ENCODE measurements at regions not wholly inside any gene's neighbourhood (a gene's known extent, or its start where the extent isn't known, plus 50 kb on each side); places are given as distances from the start of the nearest gene placed in this dataset.

- TF ChIP-seq, protein P1, sequence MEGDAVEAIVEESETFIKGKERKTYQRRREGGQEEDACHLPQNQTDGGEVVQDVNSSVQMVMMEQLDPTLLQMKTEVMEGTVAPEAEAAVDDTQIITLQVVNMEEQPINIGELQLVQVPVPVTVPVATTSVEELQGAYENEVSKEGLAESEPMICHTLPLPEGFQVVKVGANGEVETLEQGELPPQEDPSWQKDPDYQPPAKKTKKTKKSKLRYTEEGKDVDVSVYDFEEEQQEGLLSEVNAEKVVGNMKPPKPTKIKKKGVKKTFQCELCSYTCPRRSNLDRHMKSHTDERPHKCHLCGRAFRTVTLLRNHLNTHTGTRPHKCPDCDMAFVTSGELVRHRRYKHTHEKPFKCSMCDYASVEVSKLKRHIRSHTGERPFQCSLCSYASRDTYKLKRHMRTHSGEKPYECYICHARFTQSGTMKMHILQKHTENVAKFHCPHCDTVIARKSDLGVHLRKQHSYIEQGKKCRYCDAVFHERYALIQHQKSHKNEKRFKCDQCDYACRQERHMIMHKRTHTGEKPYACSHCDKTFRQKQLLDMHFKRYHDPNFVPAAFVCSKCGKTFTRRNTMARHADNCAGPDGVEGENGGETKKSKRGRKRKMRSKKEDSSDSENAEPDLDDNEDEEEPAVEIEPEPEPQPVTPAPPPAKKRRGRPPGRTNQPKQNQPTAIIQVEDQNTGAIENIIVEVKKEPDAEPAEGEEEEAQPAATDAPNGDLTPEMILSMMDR (IDR thresholded peaks at IDR 0.05; ENCODE audit: insufficient read depth in 1 of 2, low read depth in 1 of 2, low read length in 1 of 2, severe bottlenecking in 1 of 2, unreplicated experiment in 1 of 2) = no peak
- Histone ChIP-seq H3K9me3 (no peaks in the 10 kb centered on the region), H3K27me3 (replicated peaks; ENCODE audit: control insufficient read depth, insufficient read depth, low read length) (no peaks in the 10 kb centered on the region), H3K36me3 (ENCODE audit: control insufficient read depth, insufficient read depth, low read length) (no peaks in the 10 kb centered on the region), H3K4me1 (no peaks in the 10 kb centered on the region), H3K4me3 (ENCODE audit: low read depth, low read length) (no peak overlapping the region)
- no peak overlapping the region for H3K27ac Mint-ChIP-seq (ENCODE audit: unreplicated experiment)
- no peak for DNase-seq
- no peaks in the 10 kb centered on the region for H3K36me3 Mint-ChIP-seq (ENCODE audit: insufficient read depth, unreplicated experiment)
- no peak overlapping the region for H3K4me3 Mint-ChIP-seq (ENCODE audit: unreplicated experiment)
- H3K9me3 Mint-ChIP-seq (ENCODE audit: unreplicated experiment) = no peaks in the 10 kb centered on the region
- ChIA-PET POLR2A (no interaction called here), CTCF (no interaction called here)
- no TSS peak for BruUV-seq (replicated peaks)
- no peaks in the 10 kb centered on the region for H3K4me1 Mint-ChIP-seq (ENCODE audit: low read depth, unreplicated experiment)
- intact Hi-C loops (cut with micrococcal nuclease; ENCODE audit: unreplicated experiment) = no loop called here
- peaks cover 7% of the 10 kb centered on the region for H3K27me3 Mint-ChIP-seq (ENCODE audit: insufficient read depth, unreplicated experiment)
These were observed 384.6 kb downstream of the DTHD1 start for GRCh38 chr4:36665985-36666527.

DNA sequence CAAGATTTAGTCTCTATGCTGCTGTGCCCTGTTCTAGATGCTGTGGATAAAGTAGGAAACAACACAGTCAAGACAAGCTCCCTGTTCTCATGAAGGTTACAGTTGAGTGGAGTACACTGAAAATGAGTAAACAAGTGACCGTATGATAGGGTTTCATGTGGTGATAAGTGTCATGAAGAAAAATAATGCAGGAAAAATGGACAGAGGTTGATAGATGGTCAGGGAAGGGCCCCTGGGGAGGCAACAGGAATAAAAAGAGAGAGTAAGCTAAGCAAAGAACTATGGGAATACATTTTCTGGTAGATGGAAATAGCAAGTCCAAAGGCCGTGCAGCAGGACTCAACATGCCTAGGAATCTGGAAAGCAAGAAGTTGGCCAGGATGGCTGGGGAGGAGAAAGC, 394.0 kb downstream of the DTHD1 start:
- Histone ChIP-seq H3K36me3 (ENCODE audit: control insufficient read depth, insufficient read depth, low read length) (no peaks in the 10 kb centered on the region), H3K4me1 (no peaks in the 10 kb centered on the region), H3K4me3 (ENCODE audit: low read depth, low read length) (no peak overlapping the region), H3K9me3 (no peaks in the 10 kb centered on the region), H3K27me3 (replicated peaks; ENCODE audit: control insufficient read depth, insufficient read depth, low read length) (no peaks in the 10 kb centered on the region)
- no peaks in the 10 kb centered on the region for H3K36me3 Mint-ChIP-seq (ENCODE audit: insufficient read depth, unreplicated experiment)
- no TSS peak for BruUV-seq (replicated peaks)
- TF ChIP-seq, protein P1 (IDR thresholded peaks at IDR 0.05; ENCODE audit: insufficient read depth in 1 of 2, low read depth in 1 of 2, low read length in 1 of 2, severe bottlenecking in 1 of 2, unreplicated experiment in 1 of 2) = no peak
- POLR2A ChIA-PET = no interaction called here
- intact Hi-C loops (cut with micrococcal nuclease; ENCODE audit: unreplicated experiment) = no loop called here
- CTCF ChIA-PET = no interaction called here
- H3K27me3 Mint-ChIP-seq (ENCODE audit: insufficient read depth, unreplicated experiment) = peaks cover 3% of the 10 kb centered on the region
- H3K4me1 Mint-ChIP-seq (ENCODE audit: low read depth, unreplicated experiment) = no peaks in the 10 kb centered on the region
- no peak for DNase-seq
- H3K9me3 Mint-ChIP-seq (ENCODE audit: unreplicated experiment) = no peaks in the 10 kb centered on the region
- no peak overlapping the region for H3K4me3 Mint-ChIP-seq (ENCODE audit: unreplicated experiment)
- H3K27ac Mint-ChIP-seq (ENCODE audit: unreplicated experiment) = no peak overlapping the region

DNA sequence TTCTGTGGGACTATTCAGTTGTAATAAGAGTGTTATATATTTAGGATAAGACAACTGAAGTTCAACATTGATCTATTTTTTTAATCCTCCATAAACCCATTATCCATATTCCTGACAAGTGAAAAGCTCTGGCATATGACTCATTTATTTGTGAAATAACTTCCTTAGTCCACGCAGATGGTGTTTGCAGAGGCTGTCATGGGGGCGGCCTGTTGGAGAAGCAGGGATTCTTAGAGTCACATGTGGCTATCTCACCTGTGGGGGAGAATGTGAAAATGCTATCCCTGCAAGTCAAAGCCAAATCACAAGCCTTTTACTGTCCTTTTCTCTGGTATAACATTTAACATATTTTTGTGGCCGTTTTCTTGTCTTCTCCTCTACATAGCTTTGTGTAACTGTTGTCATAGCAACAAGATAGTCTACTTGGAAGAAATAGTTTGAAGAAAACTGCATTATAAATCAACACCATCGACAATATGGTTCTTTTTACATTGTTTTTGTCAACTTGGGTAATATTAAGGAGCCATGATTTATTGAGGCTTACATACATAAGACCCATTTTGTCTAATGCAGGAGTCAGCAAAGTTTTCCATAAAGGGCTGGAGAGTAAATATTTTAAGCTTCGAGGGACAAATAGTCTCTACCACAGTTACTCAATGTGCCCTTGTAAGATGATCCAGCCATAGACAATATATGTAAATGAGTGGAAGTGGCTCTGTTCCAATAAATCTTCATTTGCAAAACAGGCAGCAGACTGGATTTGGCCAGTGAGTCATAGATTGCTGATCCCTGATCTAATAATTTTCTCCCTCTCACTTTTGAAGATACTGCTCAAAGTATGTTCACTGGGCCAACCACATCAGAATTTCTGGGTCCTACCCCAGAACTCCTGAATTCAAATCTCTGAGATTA, 395.0 kb downstream of the DTHD1 start:
- Mint-ChIP-seq H3K27me3 (ENCODE audit: insufficient read depth, unreplicated experiment) (no peaks in the 10 kb centered on the region), H3K4me3 (ENCODE audit: unreplicated experiment) (no peak overlapping the region), H3K36me3 (ENCODE audit: insufficient read depth, unreplicated experiment) (no peaks in the 10 kb centered on the region), H3K27ac (ENCODE audit: unreplicated experiment) (no peak overlapping the region), H3K4me1 (ENCODE audit: low read depth, unreplicated experiment) (no peaks in the 10 kb centered on the region), H3K9me3 (ENCODE audit: unreplicated experiment) (no peaks in the 10 kb centered on the region)
- CTCF ChIA-PET = no interaction called here
- no TSS peak for BruUV-seq (replicated peaks)
- POLR2A ChIA-PET = no interaction called here
- no peaks in the 10 kb centered on the region for H3K27me3 ChIP-seq (replicated peaks; ENCODE audit: control insufficient read depth, insufficient read depth, low read length)
- H3K4me1 ChIP-seq = no peaks in the 10 kb centered on the region
- no peaks in the 10 kb centered on the region for H3K9me3 ChIP-seq
- TF ChIP-seq, protein P1 (IDR thresholded peaks at IDR 0.05; ENCODE audit: insufficient read depth in 1 of 2, low read depth in 1 of 2, low read length in 1 of 2, severe bottlenecking in 1 of 2, unreplicated experiment in 1 of 2) = no peak
- no peaks in the 10 kb centered on the region for H3K36me3 ChIP-seq (ENCODE audit: control insufficient read depth, insufficient read depth, low read length)
- intact Hi-C loops (cut with micrococcal nuclease; ENCODE audit: unreplicated experiment) = no loop called here
- H3K4me3 ChIP-seq (ENCODE audit: low read depth, low read length) = no peak overlapping the region
- no peak for DNase-seq

Data from Caco-2 (cell line).